Kidney epithelial cell (primary cell): ENCODE measurements at regions not wholly inside any gene's neighbourhood (a gene's known extent, or its start where the extent isn't known, plus 50 kb on each side); places are given as distances from the start of the nearest gene placed in this dataset.
"Not testable (repeated sequence)": the region's sequence is repeated elsewhere in the genome, so short reads cannot be mapped to it uniquely, and the experiment has no call there.

Experiments
- DNase-seq: peaks from one replicate; pipeline ENCODE4 v3.0.0-alpha.2; 2010; ENCODE audit warnings: low read depth
- H3K27me3 ChIP-seq: 2 replicates; pipeline ENCODE4 v1.6.0; 2011; ENCODE audit warnings: low read length; ENCODE audit not compliant: control insufficient read depth, insufficient read depth
- H3K36me3 ChIP-seq: 2 replicates; pipeline ENCODE4 v1.5.1; 2011; ENCODE audit warnings: low read length; ENCODE audit not compliant: control insufficient read depth, insufficient read depth
- H3K4me3 ChIP-seq: 2 replicates; pipeline ENCODE4 v1.5.1; 2011; ENCODE audit warnings: low read depth, mild to moderate bottlenecking, control low read depth, low read length
- TF ChIP-seq, protein P1 (sequence below): IDR thresholded peaks from 2 replicates; pipeline ENCODE4 v1.5.1; 2011; ENCODE audit warnings: mild to moderate bottlenecking, moderate library complexity, low read length, control low read depth, inconsistent platforms; ENCODE audit not compliant: insufficient read depth, poor library complexity, severe bottlenecking

DNA sequence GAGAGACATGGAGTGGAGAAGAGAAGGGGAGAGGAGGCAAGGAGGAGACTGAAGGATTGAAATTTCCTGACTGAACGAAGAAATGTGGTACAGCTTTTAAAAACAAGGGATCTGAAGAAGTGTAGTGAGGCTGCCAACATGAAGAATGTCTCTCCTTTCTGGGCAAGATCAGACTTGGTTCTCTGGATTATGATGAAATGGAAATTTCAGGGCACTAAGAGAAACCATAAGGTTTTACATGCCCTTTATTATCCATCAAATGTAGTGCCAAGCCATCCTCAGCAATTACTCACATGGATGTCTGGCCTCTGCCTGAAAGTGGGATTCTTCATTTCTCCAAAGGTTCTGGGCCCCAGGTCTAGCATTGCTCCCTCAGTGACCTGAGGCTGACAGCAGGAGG lies 77.6 kb upstream of the CCDC80 start:
- H3K27me3 ChIP-seq: no peaks in the 10 kb centered on the region
- DNase-seq: no peak
- no peak overlapping the region for H3K4me3 ChIP-seq
- TF ChIP-seq, protein P1, sequence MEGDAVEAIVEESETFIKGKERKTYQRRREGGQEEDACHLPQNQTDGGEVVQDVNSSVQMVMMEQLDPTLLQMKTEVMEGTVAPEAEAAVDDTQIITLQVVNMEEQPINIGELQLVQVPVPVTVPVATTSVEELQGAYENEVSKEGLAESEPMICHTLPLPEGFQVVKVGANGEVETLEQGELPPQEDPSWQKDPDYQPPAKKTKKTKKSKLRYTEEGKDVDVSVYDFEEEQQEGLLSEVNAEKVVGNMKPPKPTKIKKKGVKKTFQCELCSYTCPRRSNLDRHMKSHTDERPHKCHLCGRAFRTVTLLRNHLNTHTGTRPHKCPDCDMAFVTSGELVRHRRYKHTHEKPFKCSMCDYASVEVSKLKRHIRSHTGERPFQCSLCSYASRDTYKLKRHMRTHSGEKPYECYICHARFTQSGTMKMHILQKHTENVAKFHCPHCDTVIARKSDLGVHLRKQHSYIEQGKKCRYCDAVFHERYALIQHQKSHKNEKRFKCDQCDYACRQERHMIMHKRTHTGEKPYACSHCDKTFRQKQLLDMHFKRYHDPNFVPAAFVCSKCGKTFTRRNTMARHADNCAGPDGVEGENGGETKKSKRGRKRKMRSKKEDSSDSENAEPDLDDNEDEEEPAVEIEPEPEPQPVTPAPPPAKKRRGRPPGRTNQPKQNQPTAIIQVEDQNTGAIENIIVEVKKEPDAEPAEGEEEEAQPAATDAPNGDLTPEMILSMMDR: no peak
- H3K36me3 ChIP-seq: no peaks in the 10 kb centered on the region

DNA sequence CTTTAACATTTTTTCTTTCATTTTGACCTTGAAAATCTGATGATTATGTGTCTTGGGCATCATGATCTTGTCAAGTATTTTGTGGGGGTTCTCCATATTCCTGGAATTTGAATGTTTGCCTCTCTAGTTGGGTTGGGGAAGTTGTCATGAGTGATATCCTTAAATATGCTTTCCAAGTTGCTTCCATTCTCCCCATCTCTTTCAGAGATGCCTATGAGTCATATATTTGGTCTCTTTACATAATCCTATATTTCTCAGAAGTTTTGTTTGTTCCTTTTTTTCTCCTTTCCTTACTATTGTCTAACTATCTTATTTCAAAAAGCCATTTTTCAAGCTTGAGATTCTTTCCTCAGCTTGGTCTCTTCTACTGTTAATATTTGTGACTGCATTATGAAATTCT lies 69.0 kb upstream of the CCDC80 start:
- no peak overlapping the region for H3K4me3 ChIP-seq
- TF ChIP-seq, protein P1: no peak
- DNase-seq: no peak
- H3K27me3 ChIP-seq: no peaks in the 10 kb centered on the region
- no peaks in the 10 kb centered on the region for H3K36me3 ChIP-seq

GRCh38 chr3:112699436-112699978 lies 58.6 kb upstream of the CCDC80 start:
- Histone ChIP-seq H3K36me3 (no peaks in the 10 kb centered on the region), H3K4me3 (no peak overlapping the region), H3K27me3 (no peaks in the 10 kb centered on the region)
- peak; percentile 14 for DNase-seq
- TF ChIP-seq, protein P1: peak; percentile 14

GRCh38 chr3:112698442-112698841 lies 57.5 kb upstream of the CCDC80 start:
- not testable (repeated sequence) for H3K27me3 ChIP-seq, DNase-seq, H3K4me3 ChIP-seq, H3K36me3 ChIP-seq

DNA sequence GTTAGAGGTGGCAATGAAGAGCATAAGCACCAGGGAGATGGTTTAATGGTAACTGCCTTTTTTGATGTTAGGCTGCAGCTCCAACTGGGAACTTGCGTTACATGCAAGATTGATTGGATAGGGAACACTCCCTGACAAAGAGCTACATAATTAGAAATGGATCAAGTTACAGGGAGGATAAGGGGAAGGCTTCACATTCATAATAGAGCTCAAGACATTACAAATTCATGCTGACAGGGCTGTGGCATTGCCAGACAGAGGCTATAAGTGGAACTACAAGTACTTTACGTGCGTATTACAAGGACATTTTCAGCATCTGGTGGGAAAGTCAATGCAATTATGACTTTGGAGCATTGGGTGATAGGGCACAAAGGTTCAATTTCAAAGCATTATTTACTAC lies 55.3 kb upstream of the CCDC80 start:
- not testable (repeated sequence) for DNase-seq, H3K27me3 ChIP-seq, H3K4me3 ChIP-seq, H3K36me3 ChIP-seq

GRCh38 chr3:112695377-112696108 lies 54.6 kb upstream of the CCDC80 start:
- H3K4me3 ChIP-seq, H3K27me3 ChIP-seq, DNase-seq, H3K36me3 ChIP-seq: not testable (repeated sequence)

GRCh38 chr3:112694906-112695305 lies 54.0 kb upstream of the CCDC80 start:
- not testable (repeated sequence) for DNase-seq, H3K27me3 ChIP-seq, H3K36me3 ChIP-seq, H3K4me3 ChIP-seq

GRCh38 chr3:112693186-112693585 lies 52.2 kb upstream of the CCDC80 start:
- Histone ChIP-seq H3K36me3 (no peaks in the 10 kb centered on the region), H3K4me3 (no peak overlapping the region), H3K27me3 (no peaks in the 10 kb centered on the region)
- TF ChIP-seq, protein P1: no peak
- no peak for DNase-seq
